ENCODE measurements at regions not wholly inside any gene's neighbourhood (a gene's known extent, or its start where the extent isn't known, plus 50 kb on each side); places are given as distances from the start of the nearest gene placed in this dataset.

DNA sequence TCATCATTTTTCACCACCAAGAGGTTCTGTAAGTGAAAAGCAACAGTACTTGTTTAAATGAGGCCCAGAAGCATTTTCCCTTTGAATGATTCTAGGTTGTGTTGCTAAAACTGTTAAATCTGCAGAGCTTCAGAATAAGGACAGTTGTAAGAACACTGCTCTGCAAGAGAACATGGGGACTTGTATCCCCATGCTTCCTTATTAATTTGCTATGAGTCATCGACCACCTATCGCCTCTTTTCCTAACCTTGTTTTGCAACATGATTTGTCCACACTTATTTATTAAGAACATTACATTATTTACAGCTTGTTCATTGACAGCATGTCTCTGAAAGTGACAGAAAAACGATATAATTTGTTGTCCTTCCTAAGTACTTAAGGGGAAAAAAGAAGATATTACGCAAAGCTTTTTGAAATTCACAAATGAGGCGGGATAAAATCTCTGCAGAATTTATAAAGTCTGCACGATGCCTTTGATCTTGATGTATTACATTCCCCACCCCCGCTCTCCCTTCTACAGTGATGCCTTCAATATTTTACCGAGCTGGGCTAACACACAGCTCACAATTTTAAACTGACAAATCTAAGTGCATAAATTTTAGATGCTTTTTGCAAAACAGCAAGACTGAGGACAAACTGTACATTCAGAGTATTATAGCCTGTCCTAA lies 220.0 kb upstream of the SPTLC3 start:
- H3K9me3 ChIP-seq (ENCODE audit: insufficient read depth, low read length, severe bottlenecking), result no peaks in the 10 kb centered on the region
- H3K27me3 ChIP-seq (ENCODE audit: insufficient read depth, low read length, poor library complexity), result no peaks in the 10 kb centered on the region
- H3K9ac ChIP-seq (ENCODE audit: low read depth, low read length), result no peak overlapping the region
- ATAC-seq (ENCODE audit: insufficient read depth, low read depth) (no peak), DNase-seq (no peak)
- H3K4me3 ChIP-seq (ENCODE audit: low read depth in 1 of 2, low read length in 2 of 2), result no peak overlapping the region
- H4K20me1 ChIP-seq (ENCODE audit: insufficient read depth, low read length), result no peaks in the 10 kb centered on the region
- no peaks in the 10 kb centered on the region for H3K79me2 ChIP-seq (ENCODE audit: insufficient read depth, low read length)
- no peak overlapping the region for H2AFZ ChIP-seq (ENCODE audit: low read depth, low read length)
- no peak overlapping the region for H3K4me2 ChIP-seq (ENCODE audit: insufficient read depth, low read length)
- H3K4me1 ChIP-seq (ENCODE audit: insufficient read depth, low read length), result no peaks in the 10 kb centered on the region
- no peak overlapping the region for H3K27ac ChIP-seq (ENCODE audit: low read length)
- no peaks in the 10 kb centered on the region for H3K36me3 ChIP-seq (ENCODE audit: insufficient read depth, low read length)
- TF ChIP-seq EZH2 (IDR thresholded peaks at IDR 0.05; ENCODE audit: borderline replicate concordance, low read depth, low read length, severe bottlenecking), result no peak
- TF ChIP-seq, protein P1, sequence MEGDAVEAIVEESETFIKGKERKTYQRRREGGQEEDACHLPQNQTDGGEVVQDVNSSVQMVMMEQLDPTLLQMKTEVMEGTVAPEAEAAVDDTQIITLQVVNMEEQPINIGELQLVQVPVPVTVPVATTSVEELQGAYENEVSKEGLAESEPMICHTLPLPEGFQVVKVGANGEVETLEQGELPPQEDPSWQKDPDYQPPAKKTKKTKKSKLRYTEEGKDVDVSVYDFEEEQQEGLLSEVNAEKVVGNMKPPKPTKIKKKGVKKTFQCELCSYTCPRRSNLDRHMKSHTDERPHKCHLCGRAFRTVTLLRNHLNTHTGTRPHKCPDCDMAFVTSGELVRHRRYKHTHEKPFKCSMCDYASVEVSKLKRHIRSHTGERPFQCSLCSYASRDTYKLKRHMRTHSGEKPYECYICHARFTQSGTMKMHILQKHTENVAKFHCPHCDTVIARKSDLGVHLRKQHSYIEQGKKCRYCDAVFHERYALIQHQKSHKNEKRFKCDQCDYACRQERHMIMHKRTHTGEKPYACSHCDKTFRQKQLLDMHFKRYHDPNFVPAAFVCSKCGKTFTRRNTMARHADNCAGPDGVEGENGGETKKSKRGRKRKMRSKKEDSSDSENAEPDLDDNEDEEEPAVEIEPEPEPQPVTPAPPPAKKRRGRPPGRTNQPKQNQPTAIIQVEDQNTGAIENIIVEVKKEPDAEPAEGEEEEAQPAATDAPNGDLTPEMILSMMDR (IDR thresholded peaks at IDR 0.05; ENCODE audit: borderline replicate concordance, extremely low read depth, low read length, poor library complexity, severe bottlenecking), result no peak

DNA sequence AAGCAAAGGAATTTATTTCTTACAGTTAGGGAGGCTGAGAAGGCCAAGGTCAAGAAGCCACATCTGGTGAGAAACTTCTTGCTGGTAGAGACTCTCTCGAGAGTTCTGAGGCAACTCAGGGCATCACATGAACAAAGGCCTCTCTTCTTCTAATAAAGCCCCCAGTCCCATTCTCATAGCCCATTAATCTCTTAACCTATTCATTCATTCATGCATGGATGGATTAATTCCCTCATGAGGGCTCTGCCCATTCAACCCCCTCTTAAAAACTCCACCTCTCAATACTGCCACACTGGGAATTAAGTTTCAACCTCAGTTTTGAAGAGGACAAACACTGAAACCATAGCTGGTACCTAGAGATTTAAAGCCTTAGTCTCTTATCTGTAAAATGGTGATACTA lies 217.9 kb upstream of the SPTLC3 start:
- Histone ChIP-seq H4K20me1 (ENCODE audit: insufficient read depth, low read length) (no peaks in the 10 kb centered on the region), H3K4me2 (ENCODE audit: insufficient read depth, low read length) (no peak overlapping the region), H3K9me3 (ENCODE audit: insufficient read depth, low read length, severe bottlenecking) (no peaks in the 10 kb centered on the region), H3K4me3 (ENCODE audit: low read depth in 1 of 2, low read length in 2 of 2) (no peak overlapping the region), H3K4me1 (ENCODE audit: insufficient read depth, low read length) (no peaks in the 10 kb centered on the region), H3K9ac (ENCODE audit: low read depth, low read length) (no peak overlapping the region), H3K79me2 (ENCODE audit: insufficient read depth, low read length) (no peaks in the 10 kb centered on the region), H2AFZ (ENCODE audit: low read depth, low read length) (no peak overlapping the region), H3K27me3 (ENCODE audit: insufficient read depth, low read length, poor library complexity) (no peaks in the 10 kb centered on the region), H3K36me3 (ENCODE audit: insufficient read depth, low read length) (no peaks in the 10 kb centered on the region), H3K27ac (ENCODE audit: low read length) (no peak overlapping the region)
- ATAC-seq (ENCODE audit: insufficient read depth, low read depth), result no peak
- no peak for TF ChIP-seq EZH2 (IDR thresholded peaks at IDR 0.05; ENCODE audit: borderline replicate concordance, low read depth, low read length, severe bottlenecking)
- no peak for DNase-seq

DNA sequence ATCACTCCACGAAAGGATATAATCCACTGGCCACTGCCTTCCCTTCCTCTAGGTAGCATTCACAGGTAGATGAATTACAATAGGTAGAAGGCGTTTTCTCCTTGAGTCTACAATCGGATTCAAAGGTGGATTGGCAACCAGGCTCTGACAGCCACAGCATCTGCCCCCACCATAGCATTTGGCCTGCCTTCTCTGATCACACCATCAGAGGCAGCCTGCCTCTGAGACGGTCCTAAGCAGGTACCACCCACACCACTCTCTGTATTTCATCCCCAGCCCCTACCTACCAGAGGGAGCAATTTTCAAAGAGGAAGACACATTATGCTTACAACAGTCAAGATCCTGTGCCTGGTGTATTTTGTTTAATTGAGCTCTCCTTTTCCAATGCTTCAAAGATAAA lies 210.5 kb upstream of the SPTLC3 start:
- ATAC-seq (ENCODE audit: insufficient read depth, low read depth) (no peak), DNase-seq (no peak)
- Histone ChIP-seq H3K4me2 (ENCODE audit: insufficient read depth, low read length) (no peak overlapping the region), H3K36me3 (ENCODE audit: insufficient read depth, low read length) (no peaks in the 10 kb centered on the region), H3K4me1 (ENCODE audit: insufficient read depth, low read length) (no peaks in the 10 kb centered on the region), H3K9me3 (ENCODE audit: insufficient read depth, low read length, severe bottlenecking) (no peaks in the 10 kb centered on the region), H3K27me3 (ENCODE audit: insufficient read depth, low read length, poor library complexity) (no peaks in the 10 kb centered on the region), H2AFZ (ENCODE audit: low read depth, low read length) (no peak overlapping the region), H3K79me2 (ENCODE audit: insufficient read depth, low read length) (no peaks in the 10 kb centered on the region), H3K27ac (ENCODE audit: low read length) (no peak overlapping the region), H4K20me1 (ENCODE audit: insufficient read depth, low read length) (no peaks in the 10 kb centered on the region), H3K4me3 (ENCODE audit: low read depth in 1 of 2, low read length in 2 of 2) (no peak overlapping the region), H3K9ac (ENCODE audit: low read depth, low read length) (no peak overlapping the region)
- TF ChIP-seq EZH2 (IDR thresholded peaks at IDR 0.05; ENCODE audit: borderline replicate concordance, low read depth, low read length, severe bottlenecking), result no peak
- TF ChIP-seq, protein P1 (IDR thresholded peaks at IDR 0.05; ENCODE audit: borderline replicate concordance, extremely low read depth, low read length, poor library complexity, severe bottlenecking), result no peak

DNA sequence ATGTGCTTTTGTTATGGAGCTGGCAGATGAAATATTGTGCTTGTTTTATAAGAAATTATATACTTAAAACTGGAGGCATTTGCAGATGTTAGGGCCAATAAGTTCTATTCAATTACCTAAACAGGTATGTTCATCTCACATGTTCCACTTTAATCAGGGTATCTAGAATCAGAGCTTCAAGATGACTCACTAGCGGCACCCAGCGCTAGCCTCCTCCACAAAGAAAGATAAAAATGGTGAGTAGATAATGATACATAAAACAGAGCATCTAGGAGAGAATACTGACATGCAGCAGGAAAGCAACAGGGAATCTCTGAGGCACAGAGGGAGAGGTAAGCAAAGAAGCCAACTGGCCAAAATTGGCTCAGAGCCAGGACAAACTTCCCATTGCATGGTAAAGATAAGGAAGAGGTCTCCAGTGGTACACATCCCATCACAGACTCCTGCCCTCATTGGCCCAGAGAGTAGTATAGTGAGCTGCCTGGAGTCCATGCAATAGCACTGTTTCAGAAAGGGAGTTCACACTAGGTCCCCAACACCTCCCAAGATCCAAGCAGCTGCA lies 200.7 kb upstream of the SPTLC3 start:
- Histone ChIP-seq H2AFZ (ENCODE audit: low read depth, low read length) (no peak overlapping the region), H3K79me2 (ENCODE audit: insufficient read depth, low read length) (no peaks in the 10 kb centered on the region), H4K20me1 (ENCODE audit: insufficient read depth, low read length) (no peaks in the 10 kb centered on the region), H3K4me3 (ENCODE audit: low read depth in 1 of 2, low read length in 2 of 2) (no peak overlapping the region), H3K27me3 (ENCODE audit: insufficient read depth, low read length, poor library complexity) (peaks cover 3% of the 10 kb centered on the region), H3K27ac (ENCODE audit: low read length) (no peak overlapping the region), H3K4me2 (ENCODE audit: insufficient read depth, low read length) (no peak overlapping the region), H3K9me3 (ENCODE audit: insufficient read depth, low read length, severe bottlenecking) (no peaks in the 10 kb centered on the region), H3K4me1 (ENCODE audit: insufficient read depth, low read length) (no peaks in the 10 kb centered on the region), H3K9ac (ENCODE audit: low read depth, low read length) (no peak overlapping the region), H3K36me3 (ENCODE audit: insufficient read depth, low read length) (no peaks in the 10 kb centered on the region)
- no peak for DNase-seq
- TF ChIP-seq, protein P1 (IDR thresholded peaks at IDR 0.05; ENCODE audit: borderline replicate concordance, extremely low read depth, low read length, poor library complexity, severe bottlenecking), result no peak
- ATAC-seq (ENCODE audit: insufficient read depth, low read depth), result no peak
